ENCODE measurements at regions not wholly inside any gene's neighbourhood (a gene's known extent, or its start where the extent isn't known, plus 50 kb on each side); places are given as distances from the start of the nearest gene placed in this dataset.

- TF ChIP-seq EZH2 (IDR thresholded peaks at IDR 0.05; ENCODE audit: borderline replicate concordance), result no peak
- no peak for TF ChIP-seq EZH2phosphoT487 (IDR thresholded peaks at IDR 0.05; ENCODE audit: low read depth, severe bottlenecking, unreplicated experiment)
- TF ChIP-seq, protein P1, sequence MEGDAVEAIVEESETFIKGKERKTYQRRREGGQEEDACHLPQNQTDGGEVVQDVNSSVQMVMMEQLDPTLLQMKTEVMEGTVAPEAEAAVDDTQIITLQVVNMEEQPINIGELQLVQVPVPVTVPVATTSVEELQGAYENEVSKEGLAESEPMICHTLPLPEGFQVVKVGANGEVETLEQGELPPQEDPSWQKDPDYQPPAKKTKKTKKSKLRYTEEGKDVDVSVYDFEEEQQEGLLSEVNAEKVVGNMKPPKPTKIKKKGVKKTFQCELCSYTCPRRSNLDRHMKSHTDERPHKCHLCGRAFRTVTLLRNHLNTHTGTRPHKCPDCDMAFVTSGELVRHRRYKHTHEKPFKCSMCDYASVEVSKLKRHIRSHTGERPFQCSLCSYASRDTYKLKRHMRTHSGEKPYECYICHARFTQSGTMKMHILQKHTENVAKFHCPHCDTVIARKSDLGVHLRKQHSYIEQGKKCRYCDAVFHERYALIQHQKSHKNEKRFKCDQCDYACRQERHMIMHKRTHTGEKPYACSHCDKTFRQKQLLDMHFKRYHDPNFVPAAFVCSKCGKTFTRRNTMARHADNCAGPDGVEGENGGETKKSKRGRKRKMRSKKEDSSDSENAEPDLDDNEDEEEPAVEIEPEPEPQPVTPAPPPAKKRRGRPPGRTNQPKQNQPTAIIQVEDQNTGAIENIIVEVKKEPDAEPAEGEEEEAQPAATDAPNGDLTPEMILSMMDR (IDR thresholded peaks at IDR 0.05; ENCODE audit: poor library complexity), result no peak
- no peaks in the 10 kb centered on the region for H3K27me3 ChIP-seq
- no peak overlapping the region for H3K4me2 ChIP-seq
- no peaks in the 10 kb centered on the region for H3K4me1 ChIP-seq (ENCODE audit: insufficient read depth)
- no peak overlapping the region for H3K27ac ChIP-seq
- no peaks in the 10 kb centered on the region for H3K79me2 ChIP-seq
- no peaks in the 10 kb centered on the region for H3K9me3 ChIP-seq (ENCODE audit: low read depth)
- 95% methylated on average over 26 of the region's 26 CpGs for WGBS (ENCODE audit: low lambda C conversion rate, missing lambda C conversion rate)
- no peak for DNase-seq (ENCODE audit: low spot score)
- H4K20me1 ChIP-seq (ENCODE audit: insufficient read depth, poor library complexity, severe bottlenecking), result no peaks in the 10 kb centered on the region
- no peak overlapping the region for H3K4me3 ChIP-seq
- H3K9me2 ChIP-seq (replicated peaks; ENCODE audit: insufficient read depth), result no peaks in the 10 kb centered on the region
- H2AFZ ChIP-seq, result no peak overlapping the region
- H3K36me3 ChIP-seq (replicated peaks; ENCODE audit: insufficient read depth, low read depth), result no peaks in the 10 kb centered on the region
Observed at GRCh38 chr6:165940366-165940765, 227.3 kb downstream of the TBXT start.

DNA sequence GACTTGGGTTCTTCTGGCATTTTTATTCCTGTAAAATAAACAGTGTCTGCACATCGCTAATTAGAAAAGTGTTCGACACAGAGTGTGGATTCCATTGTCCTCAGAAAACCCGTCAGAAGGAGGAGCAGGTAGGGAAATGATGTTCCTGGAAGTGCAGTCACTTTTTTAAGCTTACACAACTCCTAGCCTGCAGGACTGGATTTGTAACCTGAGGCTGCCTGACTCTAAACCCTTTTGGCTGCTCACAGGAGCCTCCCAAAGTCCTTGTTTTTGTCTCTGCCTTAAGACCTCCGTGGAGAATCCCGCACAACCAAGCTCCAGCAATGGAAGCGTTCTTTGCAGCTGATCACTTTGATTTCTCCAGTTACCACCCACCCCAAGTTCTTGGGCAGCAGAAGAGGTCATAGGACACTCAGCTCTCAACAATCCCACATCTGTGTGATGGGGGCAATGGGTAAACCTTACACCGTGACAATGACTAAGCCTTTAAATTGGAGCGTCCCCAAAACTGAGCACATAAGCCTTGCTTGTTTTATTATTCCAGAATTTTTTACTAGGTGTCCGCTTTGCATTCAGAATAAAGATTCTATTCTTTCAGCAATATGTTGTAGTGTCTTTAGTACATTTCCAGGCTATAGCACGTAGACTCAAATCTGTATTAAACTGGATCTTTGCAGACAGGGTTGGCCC, 227.9 kb downstream of the TBXT start:
- Histone ChIP-seq H3K27ac (no peak overlapping the region), H3K27me3 (no peaks in the 10 kb centered on the region), H3K79me2 (no peaks in the 10 kb centered on the region), H3K36me3 (replicated peaks; ENCODE audit: insufficient read depth, low read depth) (no peaks in the 10 kb centered on the region), H3K4me2 (no peak overlapping the region), H3K9me3 (ENCODE audit: low read depth) (no peaks in the 10 kb centered on the region), H3K4me1 (ENCODE audit: insufficient read depth) (no peaks in the 10 kb centered on the region), H3K4me3 (no peak overlapping the region), H3K9me2 (replicated peaks; ENCODE audit: insufficient read depth) (no peaks in the 10 kb centered on the region), H4K20me1 (ENCODE audit: insufficient read depth, poor library complexity, severe bottlenecking) (no peaks in the 10 kb centered on the region), H2AFZ (no peak overlapping the region)
- DNase-seq (ENCODE audit: low spot score), result no peak
- TF ChIP-seq EZH2phosphoT487 (IDR thresholded peaks at IDR 0.05; ENCODE audit: low read depth, severe bottlenecking, unreplicated experiment), result no peak
- 75% methylated on average over 10 of the region's 10 CpGs for WGBS (ENCODE audit: low lambda C conversion rate, missing lambda C conversion rate)

DNA sequence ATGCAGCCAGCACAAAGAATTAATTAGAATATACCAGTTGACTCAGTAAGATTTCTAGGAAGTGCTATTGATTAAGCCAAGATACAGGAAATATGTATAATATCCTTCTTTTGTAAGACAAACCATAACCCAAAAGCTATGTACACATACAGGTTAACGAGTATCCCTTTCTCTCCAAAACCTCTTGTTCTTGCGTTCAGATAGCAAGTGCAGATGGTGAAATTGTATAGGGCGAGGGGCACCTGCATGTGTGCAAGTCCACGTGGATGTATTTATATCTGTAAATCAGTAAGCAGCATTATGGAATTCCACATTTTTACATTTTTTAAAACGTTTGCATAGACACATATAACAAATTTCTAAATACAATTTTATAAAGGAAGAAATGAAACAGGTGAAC, 228.6 kb downstream of the TBXT start:
- Histone ChIP-seq H3K4me3 (no peak overlapping the region), H3K9me2 (replicated peaks; ENCODE audit: insufficient read depth) (no peaks in the 10 kb centered on the region), H3K36me3 (replicated peaks; ENCODE audit: insufficient read depth, low read depth) (no peaks in the 10 kb centered on the region), H3K4me2 (no peak overlapping the region), H3K4me1 (ENCODE audit: insufficient read depth) (no peaks in the 10 kb centered on the region), H3K79me2 (no peaks in the 10 kb centered on the region), H4K20me1 (ENCODE audit: insufficient read depth, poor library complexity, severe bottlenecking) (no peaks in the 10 kb centered on the region), H3K9me3 (ENCODE audit: low read depth) (no peaks in the 10 kb centered on the region), H2AFZ (no peak overlapping the region), H3K27me3 (no peaks in the 10 kb centered on the region), H3K27ac (no peak overlapping the region)
- TF ChIP-seq EZH2 (IDR thresholded peaks at IDR 0.05; ENCODE audit: borderline replicate concordance) (no peak), EZH2phosphoT487 (IDR thresholded peaks at IDR 0.05; ENCODE audit: low read depth, severe bottlenecking, unreplicated experiment) (no peak)
- TF ChIP-seq, protein P1 (IDR thresholded peaks at IDR 0.05; ENCODE audit: poor library complexity), result no peak
- no peak for DNase-seq (ENCODE audit: low spot score)
- 73% methylated on average over 5 of the region's 5 CpGs for WGBS (ENCODE audit: low lambda C conversion rate, missing lambda C conversion rate)

GRCh38 chr6:165937564-165938358, 229.9 kb downstream of the TBXT start:
- Histone ChIP-seq H3K9me3 (ENCODE audit: low read depth) (no peaks in the 10 kb centered on the region), H3K4me1 (ENCODE audit: insufficient read depth) (no peaks in the 10 kb centered on the region), H3K27ac (no peak overlapping the region), H3K79me2 (no peaks in the 10 kb centered on the region), H4K20me1 (ENCODE audit: insufficient read depth, poor library complexity, severe bottlenecking) (no peaks in the 10 kb centered on the region), H2AFZ (no peak overlapping the region), H3K4me2 (no peak overlapping the region), H3K27me3 (no peaks in the 10 kb centered on the region), H3K9me2 (replicated peaks; ENCODE audit: insufficient read depth) (no peaks in the 10 kb centered on the region), H3K4me3 (no peak overlapping the region), H3K36me3 (replicated peaks; ENCODE audit: insufficient read depth, low read depth) (no peaks in the 10 kb centered on the region)
- TF ChIP-seq EZH2 (IDR thresholded peaks at IDR 0.05; ENCODE audit: borderline replicate concordance), result no peak
- no peak for TF ChIP-seq EZH2phosphoT487 (IDR thresholded peaks at IDR 0.05; ENCODE audit: low read depth, severe bottlenecking, unreplicated experiment)
- TF ChIP-seq, protein P1 (IDR thresholded peaks at IDR 0.05; ENCODE audit: poor library complexity), result no peak
- 60% methylated on average over 3 of the region's 3 CpGs for WGBS (ENCODE audit: low lambda C conversion rate, missing lambda C conversion rate)
- DNase-seq (ENCODE audit: low spot score), result peak; percentile 51

Measured in hepatocyte (in vitro differentiated cells).